ENCODE measurements at regions not wholly inside any gene's neighbourhood (a gene's known extent, or its start where the extent isn't known, plus 50 kb on each side); places are given as distances from the start of the nearest gene placed in this dataset.

DNA sequence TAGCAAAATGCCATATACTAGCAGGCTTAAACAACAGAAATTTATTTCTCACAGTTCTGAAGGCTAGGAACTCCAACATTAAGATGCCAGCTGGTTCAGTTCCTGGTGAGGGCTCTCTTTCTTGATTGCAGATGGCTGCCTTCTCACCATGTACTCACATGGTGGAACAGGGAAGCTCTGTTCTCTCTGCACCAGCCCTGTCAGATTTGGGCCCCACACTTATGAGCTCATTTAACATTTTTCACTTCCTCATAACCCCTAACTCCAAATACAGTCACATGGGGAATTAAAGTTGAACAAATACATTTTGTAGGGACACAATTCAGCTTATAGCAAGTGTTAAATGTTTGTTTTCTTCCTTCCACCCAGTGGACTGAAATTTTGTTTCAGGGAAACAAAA, 218.6 kb upstream of the TAC1 start (continued):
- no peak for TF ChIP-seq SREBF2 (IDR thresholded peaks at IDR 0.05; ENCODE audit: low read length)
- TF ChIP-seq NBN (IDR thresholded peaks at IDR 0.05): no peak
- TF ChIP-seq RAD51 (IDR thresholded peaks at IDR 0.05): peak; percentile 33; the same call in 1 of the 2 replicates
- TF ChIP-seq YY1 (IDR thresholded peaks at IDR 0.05; ENCODE audit: low read depth, low read length): peak; percentile 81
- TF ChIP-seq, protein P1, sequence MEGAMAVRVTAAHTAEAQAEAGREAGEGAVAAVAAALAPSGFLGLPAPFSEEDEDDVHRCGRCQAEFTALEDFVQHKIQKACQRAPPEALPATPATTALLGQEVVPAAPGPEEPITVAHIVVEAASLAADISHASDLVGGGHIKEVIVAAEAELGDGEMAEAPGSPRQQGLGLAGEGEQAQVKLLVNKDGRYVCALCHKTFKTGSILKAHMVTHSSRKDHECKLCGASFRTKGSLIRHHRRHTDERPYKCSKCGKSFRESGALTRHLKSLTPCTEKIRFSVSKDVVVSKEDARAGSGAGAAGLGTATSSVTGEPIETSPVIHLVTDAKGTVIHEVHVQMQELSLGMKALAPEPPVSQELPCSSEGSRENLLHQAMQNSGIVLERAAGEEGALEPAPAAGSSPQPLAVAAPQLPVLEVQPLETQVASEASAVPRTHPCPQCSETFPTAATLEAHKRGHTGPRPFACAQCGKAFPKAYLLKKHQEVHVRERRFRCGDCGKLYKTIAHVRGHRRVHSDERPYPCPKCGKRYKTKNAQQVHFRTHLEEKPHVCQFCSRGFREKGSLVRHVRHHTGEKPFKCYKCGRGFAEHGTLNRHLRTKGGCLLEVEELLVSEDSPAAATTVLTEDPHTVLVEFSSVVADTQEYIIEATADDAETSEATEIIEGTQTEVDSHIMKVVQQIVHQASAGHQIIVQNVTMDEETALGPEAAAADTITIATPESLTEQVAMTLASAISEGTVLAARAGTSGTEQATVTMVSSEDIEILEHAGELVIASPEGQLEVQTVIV (IDR thresholded peaks at IDR 0.05; ENCODE audit: borderline replicate concordance, partially characterized antibody): no peak

DNA sequence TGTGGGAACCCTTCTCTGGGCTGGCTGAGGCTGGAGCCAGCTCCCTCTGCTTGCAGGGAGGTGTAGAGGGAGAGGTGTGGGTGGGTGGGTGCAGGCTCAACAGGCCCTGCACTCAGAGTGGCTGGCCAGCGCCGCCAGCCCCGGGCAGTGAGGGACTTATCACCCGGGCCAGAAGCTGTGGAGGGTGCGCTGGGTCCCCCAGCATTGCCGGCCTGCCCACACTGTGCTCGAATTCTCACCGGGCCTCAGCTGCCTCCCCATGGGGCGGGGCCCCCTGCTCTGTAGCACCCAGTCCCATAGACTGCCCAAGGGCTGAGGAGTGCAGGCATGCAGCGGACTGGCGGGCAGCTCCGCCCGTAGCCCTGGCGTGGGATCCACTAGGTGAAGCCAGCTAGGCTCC, 190.7 kb upstream of the TAC1 start:
- Histone ChIP-seq H3K4me2 (ENCODE audit: control insufficient read depth, insufficient read depth) (no peak overlapping the region), H3K9ac (ENCODE audit: control insufficient read depth, insufficient read depth, low read length) (no peak overlapping the region), H3K79me2 (ENCODE audit: control insufficient read depth, insufficient read depth, low read length) (no peaks in the 10 kb centered on the region), H3K27me3 (replicated peaks in 1 of 2; ENCODE audit: control insufficient read depth in 2 of 2, insufficient read depth in 2 of 2, low read length in 1 of 2) (no peaks in the 10 kb centered on the region), H3K4me1 (ENCODE audit: control insufficient read depth, insufficient read depth, low read length) (no peaks in the 10 kb centered on the region), H2AFZ (ENCODE audit: control insufficient read depth, low read depth, low read length) (no peak overlapping the region), H3K4me3 (no peak overlapping the region), H3K9me3 (replicated peaks; ENCODE audit: control insufficient read depth, insufficient read depth, low read length) (no peaks in the 10 kb centered on the region), H3K27ac (ENCODE audit: control insufficient read depth, insufficient read depth) (no peak overlapping the region), H4K20me1 (ENCODE audit: control insufficient read depth, insufficient read depth) (no peaks in the 10 kb centered on the region), H3K36me3 (ENCODE audit: control insufficient read depth in 2 of 2, insufficient read depth in 2 of 2, low read length in 1 of 2) (no peaks in the 10 kb centered on the region)
- TF ChIP-seq ZBED1 (IDR thresholded peaks at IDR 0.05; ENCODE audit: borderline replicate concordance) (no peak), KLF5 (IDR thresholded peaks at IDR 0.05; ENCODE audit: partially characterized antibody) (no peak), IKZF1 (conservative IDR thresholded peaks at IDR 0.05) (no peak), SP1 (IDR thresholded peaks at IDR 0.05; ENCODE audit: low read depth, low read length) (no peak)
- intact Hi-C loops (cut with micrococcal nuclease; ENCODE audit: unreplicated experiment): no loop called here
- POLR2A ChIA-PET: no interaction called here
- DNase-seq (ENCODE audit: low read depth, low spot score) (no peak), FAIRE-seq (no peak), ATAC-seq (no peak)
- 58% methylated on average over 11 of the region's 14 CpGs for WGBS (ENCODE audit: insufficient coverage, insufficient replicate concordance, low lambda C conversion rate, missing lambda C conversion rate)
- BruUV-seq (replicated peaks): no TSS peak
- RAD21 ChIA-PET (ENCODE audit: unreplicated experiment): no interaction called here
- CTCF ChIA-PET: no interaction called here
- in situ Hi-C loops (cut with MboI): loop anchor here (10.0 kb wide), 1 partner anchor 56 kb away; no protein-coding TSS in a partner anchor
- SMC1A ChIA-PET (ENCODE audit: uncharacterized antibody, unreplicated experiment): no interaction called here

All from GM12878 (cell line).